GM12891 (cell line): ENCODE measurements at regions not wholly inside any gene's neighbourhood (a gene's known extent, or its start where the extent isn't known, plus 50 kb on each side); places are given as distances from the start of the nearest gene placed in this dataset.

Experiments used
- PAX5 ChIP-seq: IDR thresholded peaks from 2 replicates; pipeline ENCODE4 v1.6.1; 2011; ENCODE audit warnings: low read length, moderate library complexity, mild to moderate bottlenecking; ENCODE audit not compliant: insufficient read depth, severe bottlenecking
- POLR2A ChIP-seq: IDR thresholded peaks from 2 replicates; pipeline ENCODE4 v1.6.1; 2011; ENCODE audit warnings: low read depth, low read length, control low read depth
- POLR2AphosphoS5 ChIP-seq: IDR thresholded peaks from 2 replicates; pipeline ENCODE4 v1.6.1; 2011; ENCODE audit warnings: low read depth, low read length, control low read depth
- POU2F2 ChIP-seq: IDR thresholded peaks from 2 replicates; pipeline ENCODE4 v1.6.1; 2011; ENCODE audit warnings: low read depth, mild to moderate bottlenecking, control low read depth, low read length, moderate library complexity
- TAF1 ChIP-seq: IDR thresholded peaks from 2 replicates; pipeline ENCODE4 v1.6.1; 2011; ENCODE audit warnings: low read depth, low read length, control low read depth

GRCh38 chr6:56902641-56903464, 52.1 kb upstream of the BEND6 start:
- no peak for TF ChIP-seq POLR2AphosphoS5
- TF ChIP-seq TAF1, result no peak
- no peak for TF ChIP-seq POLR2A
- no peak for TF ChIP-seq POU2F2
- TF ChIP-seq PAX5, result no peak
